GM06990 (cell line): ENCODE measurements at regions not wholly inside any gene's neighbourhood (a gene's known extent, or its start where the extent isn't known, plus 50 kb on each side); places are given as distances from the start of the nearest gene placed in this dataset.

Experiments
- DNase-seq: peaks from one replicate; pipeline ENCODE4 v3.0.0-alpha.2; 2011; ENCODE audit not compliant: insufficient read length; ENCODE audit errors: extremely low read depth
- H3K27me3 ChIP-seq: replicated peaks from 2 replicates; pipeline ENCODE4 v1.6.0; 2011; ENCODE audit warnings: low read length; ENCODE audit not compliant: control insufficient read depth, insufficient read depth
- H3K36me3 ChIP-seq: 2 replicates; pipeline ENCODE4 v1.5.1; 2011; ENCODE audit warnings: low read length; ENCODE audit not compliant: control insufficient read depth, insufficient read depth
- H3K4me3 ChIP-seq: replicated peaks from 2 replicates; pipeline ENCODE4 v1.5.1; 2011; ENCODE audit warnings: low read depth, mild to moderate bottlenecking, control low read depth, low read length
- CTCF ChIP-seq: IDR thresholded peaks from 2 replicates; pipeline ENCODE4 v1.5.1; 2011; ENCODE audit warnings: low read length, control low read depth, mild to moderate bottlenecking, inconsistent platforms; ENCODE audit not compliant: insufficient read depth, poor library complexity, severe bottlenecking

- H3K27me3 ChIP-seq = no peaks in the 10 kb centered on the region
- TF ChIP-seq CTCF = no peak
- no peaks in the 10 kb centered on the region for H3K36me3 ChIP-seq
- no peak for DNase-seq
- H3K4me3 ChIP-seq = no peak overlapping the region
Observed at GRCh38 chr3:103403191-103403590, 968.4 kb downstream of the ZPLD1 start.

GRCh38 chr3:103406320-103406850 lies 971.6 kb downstream of the ZPLD1 start:
- no peak for TF ChIP-seq CTCF
- Histone ChIP-seq H3K27me3 (no peaks in the 10 kb centered on the region), H3K4me3 (no peak overlapping the region), H3K36me3 (no peaks in the 10 kb centered on the region)
- DNase-seq = no peak

- TF ChIP-seq CTCF = peak; percentile 35
- Histone ChIP-seq H3K27me3 (no peaks in the 10 kb centered on the region), H3K4me3 (no peak overlapping the region), H3K36me3 (no peaks in the 10 kb centered on the region)
- no peak for DNase-seq
Observed at GRCh38 chr3:103410231-103410630, 975.4 kb downstream of the ZPLD1 start.

GRCh38 chr3:103421460-103421859 lies 986.6 kb downstream of the ZPLD1 start:
- no peaks in the 10 kb centered on the region for H3K36me3 ChIP-seq
- TF ChIP-seq CTCF = no peak

GRCh38 chr3:103437883-103438282 lies 1003.1 kb downstream of the ZPLD1 start:
- H3K4me3 ChIP-seq = no peak overlapping the region
- H3K36me3 ChIP-seq = no peaks in the 10 kb centered on the region
- no peak for DNase-seq
- TF ChIP-seq CTCF = no peak
- no peaks in the 10 kb centered on the region for H3K27me3 ChIP-seq

More at GRCh38 chr3:103421460-103421859, 986.6 kb downstream of the ZPLD1 start:
- no peaks in the 10 kb centered on the region for H3K27me3 ChIP-seq
- DNase-seq = no peak
- no peak overlapping the region for H3K4me3 ChIP-seq

GRCh38 chr3:103440539-103441203 lies 1005.9 kb downstream of the ZPLD1 start:
- Histone ChIP-seq H3K4me3 (no peak overlapping the region), H3K36me3 (no peaks in the 10 kb centered on the region), H3K27me3 (no peaks in the 10 kb centered on the region)
- peak; percentile 21 for TF ChIP-seq CTCF
- DNase-seq = no peak
